GM12878 (cell line): ENCODE measurements at regions not wholly inside any gene's neighbourhood (a gene's known extent, or its start where the extent isn't known, plus 50 kb on each side); places are given as distances from the start of the nearest gene placed in this dataset.

Experiments
- ATAC-seq: fragments of 200-7000 bp; cut with Tn5 transposase; 3 replicates; pipeline ENCODE4 v1.9.1; 2020; ENCODE audit warnings: mild to moderate bottlenecking, moderate library complexity
- BruUV-seq: library from RNA; stranded (reverse); fragments of 400-500 nt; replicated peaks from 2 replicates; lab custom pipeline; 2021; lab: Mats Ljungman, UMichigan
- CTCF ChIA-PET: fragments of 300-600 bp; sonication (Branson Sonifier 250); formaldehyde crosslinking; extraction: SDS; loops from one replicate; lab custom pipeline; 2021; ENCODE audit warnings: inconsistent platforms; lab: Yijun Ruan, JAX
- POLR2A ChIA-PET: fragments of 350-600 bp; formaldehyde crosslinking; extraction: SDS; loops from one replicate; lab custom pipeline; 2021; ENCODE audit warnings: inconsistent platforms; lab: Charles Lee
- RAD21 ChIA-PET: fragments of 300-600 bp; sonication (Branson Sonifier 250); formaldehyde crosslinking; loops from one replicate; lab custom pipeline; 2023; ENCODE audit warnings: antibody characterized with exemption; ENCODE audit not compliant: unreplicated experiment; lab: Charles Lee
- SMC1A ChIA-PET: fragments of 300-600 bp; sonication (Branson Sonifier 250); formaldehyde crosslinking; loops from one replicate; lab custom pipeline; 2023; ENCODE audit not compliant: unreplicated experiment, uncharacterized antibody; lab: Charles Lee
- DNase-seq: peaks from one replicate; pipeline ENCODE4 v3.0.0-alpha.2; 2011; ENCODE audit warnings: low read depth, low spot score
- FAIRE-seq: peaks from 3 replicates; lab custom pipeline; 2011; peaks lifted over from hg19 to GRCh38; lab: Jason Lieb, UNC
- H2AFZ ChIP-seq: 2 replicates; pipeline ENCODE4 v1.6.0; 2011; ENCODE audit warnings: low read depth, low read length, control low read depth; ENCODE audit not compliant: control insufficient read depth
- H3K27ac ChIP-seq: 2 replicates; pipeline ENCODE4 v1.5.1; 2011; ENCODE audit warnings: control low read depth; ENCODE audit not compliant: control insufficient read depth, insufficient read depth
- H3K27me3 ChIP-seq, 2 experiments: replicated peaks in 1 of 2; 2 replicates each; pipeline versions ENCODE4 v1.6.0 to v1.6.1; 2011; ENCODE audit warnings: low read length in 1 of 2; ENCODE audit not compliant: control insufficient read depth in 2 of 2, insufficient read depth in 2 of 2
- H3K36me3 ChIP-seq, 2 experiments: 2 replicates each; pipeline ENCODE4 v1.5.1; 2011; ENCODE audit warnings: low read length in 1 of 2; ENCODE audit not compliant: control insufficient read depth in 2 of 2, insufficient read depth in 2 of 2
- H3K4me1 ChIP-seq: 2 replicates; pipeline ENCODE4 v1.6.1; 2011; ENCODE audit warnings: mild to moderate bottlenecking, low read length, moderate library complexity, mixed read lengths; ENCODE audit not compliant: control insufficient read depth, insufficient read depth
- H3K4me2 ChIP-seq: 2 replicates; pipeline ENCODE4 v1.6.0; 2011; ENCODE audit warnings: control low read depth; ENCODE audit not compliant: control insufficient read depth, insufficient read depth
- H3K4me3 ChIP-seq: fragments of 200-600 bp; sonication (generic); 2 replicates; pipeline ENCODE4 v1.5.1; 2016
- H3K79me2 ChIP-seq: 2 replicates; pipeline ENCODE4 v1.6.0; 2011; ENCODE audit warnings: low read length; ENCODE audit not compliant: control insufficient read depth, insufficient read depth
- H3K9ac ChIP-seq: 2 replicates; pipeline ENCODE4 v1.8.0; 2011; ENCODE audit warnings: low read length, control low read depth, mixed read lengths; ENCODE audit not compliant: control insufficient read depth, insufficient read depth
- H3K9me3 ChIP-seq: replicated peaks from 3 replicates; pipeline ENCODE4 v1.5.1; 2011; ENCODE audit warnings: mild to moderate bottlenecking, low read length; ENCODE audit not compliant: control insufficient read depth, insufficient read depth
- H4K20me1 ChIP-seq: 2 replicates; pipeline ENCODE4 v1.6.0; 2011; ENCODE audit not compliant: control insufficient read depth, insufficient read depth
- BMI1 ChIP-seq: fragments of 450-650 bp; IDR thresholded peaks from 2 replicates; pipeline ENCODE4 v1.6.1; 2016; ENCODE audit warnings: mild to moderate bottlenecking, moderate library complexity, borderline replicate concordance
- CHD1 ChIP-seq: IDR thresholded peaks from 2 replicates; pipeline ENCODE4 v1.6.1; 2012; ENCODE audit warnings: low read depth, low read length, improper control_type of control experiment
- DPF2 ChIP-seq: fragments of 450-650 bp; IDR thresholded peaks from 2 replicates; pipeline ENCODE4 v1.6.1; 2017; ENCODE audit warnings: mild to moderate bottlenecking
- ETV6 ChIP-seq, 2 experiments: fragments of 450-650 bp in 1 of 2; IDR thresholded peaks in 1 of 2; conservative IDR thresholded peaks in 1 of 2; 2 replicates each; pipeline ENCODE4 v1.6.1; 2014; ENCODE audit warnings: antibody characterized with exemption in 1 of 2, borderline replicate concordance in 1 of 2, low read depth in 1 of 2, mild to moderate bottlenecking in 1 of 2, moderate library complexity in 1 of 2
- FOS ChIP-seq: IDR thresholded peaks from 3 replicates; pipeline ENCODE4 v1.6.1; 2011; ENCODE audit warnings: borderline replicate concordance; ENCODE audit not compliant: insufficient read length; ENCODE audit errors: extremely low read depth
- HCFC1 ChIP-seq: fragments of 150-350 bp; IDR thresholded peaks from 2 replicates; pipeline ENCODE4 v1.6.1; 2014; ENCODE audit warnings: low read length
- IKZF1 ChIP-seq: fragments of 450-650 bp; conservative IDR thresholded peaks from 2 replicates; pipeline ENCODE4 v1.6.1; 2017; ENCODE audit warnings: antibody characterized with exemption, mild to moderate bottlenecking
- KLF5 ChIP-seq: fragments of 450-650 bp; IDR thresholded peaks from 2 replicates; pipeline ENCODE4 v1.6.1; 2014; ENCODE audit warnings: mild to moderate bottlenecking; ENCODE audit not compliant: partially characterized antibody
- NBN ChIP-seq: fragments of 450-650 bp; IDR thresholded peaks from 2 replicates; pipeline ENCODE4 v1.6.1; 2016
- WGBS: methylation state at CpG from one replicate; pipeline ENCODE4 v1.1.6; 2016; ENCODE audit warnings: low lambda C conversion rate; ENCODE audit not compliant: insufficient replicate concordance, insufficient coverage; ENCODE audit errors: missing lambda C conversion rate; 5-methylcytosine and 5-hydroxymethylcytosine counted together
- in situ Hi-C: fragments of 300-500 bp; cut with MboI; formaldehyde crosslinking; loops from 9 replicates; pipeline ENCODE4 v1.14.3; 2018; ENCODE audit warnings: mixed read lengths
- intact Hi-C: fragments of 100-400 bp; cut with micrococcal nuclease; formaldehyde crosslinking; loops from one replicate; pipeline ENCODE4 v1.14.2; 2022; ENCODE audit not compliant: unreplicated experiment
- TF ChIP-seq, protein P1 (sequence below): fragments of 450-650 bp; IDR thresholded peaks from 2 replicates; pipeline ENCODE4 v1.6.1; 2017; ENCODE audit warnings: borderline replicate concordance

DNA sequence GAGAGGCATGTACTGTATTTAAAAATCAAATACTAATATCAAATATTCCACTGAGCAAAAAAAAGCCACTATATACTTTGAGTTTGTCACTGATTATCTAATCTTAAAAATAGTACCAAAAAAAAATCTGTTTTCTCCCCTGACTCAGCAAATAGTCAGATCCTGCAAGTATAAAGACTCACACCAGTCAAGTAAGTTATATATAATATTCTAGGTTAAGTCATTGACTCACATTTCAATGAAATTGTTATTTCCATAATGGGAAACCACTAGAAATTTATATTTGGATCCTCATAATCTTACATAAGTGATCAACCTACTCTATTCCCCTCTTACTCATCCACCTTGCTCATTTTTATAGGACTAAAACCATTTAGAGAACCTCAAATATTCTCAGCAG is 447.2 kb upstream of the MEF2C start:
- ChIA-PET POLR2A (no interaction called here), CTCF (interaction anchor here (1.2 kb wide), 1 partner anchor 13 kb away, joined by 4 read pairs; no protein-coding TSS in a partner anchor), RAD21 (no interaction called here), SMC1A (interaction anchor here (1.7 kb wide), 1 partner anchor 10 kb away, joined by 8 read pairs; no protein-coding TSS in a partner anchor)
- Histone ChIP-seq H3K36me3 (no peaks in the 10 kb centered on the region), H3K4me1 (no peaks in the 10 kb centered on the region), H3K27ac (no peak overlapping the region), H3K4me3 (no peak overlapping the region), H3K79me2 (no peaks in the 10 kb centered on the region), H2AFZ (no peak overlapping the region), H3K9ac (no peak overlapping the region), H3K27me3 (no peaks in the 10 kb centered on the region), H3K4me2 (no peak overlapping the region), H3K9me3 (no peaks in the 10 kb centered on the region; the same call in 1 of the 3 replicates), H4K20me1 (no peaks in the 10 kb centered on the region)
- FAIRE-seq (no peak), ATAC-seq (no peak), DNase-seq (no peak)
- in situ Hi-C loops: no loop called here
- TF ChIP-seq IKZF1: no peak
- no peak for TF ChIP-seq BMI1
- no peak for TF ChIP-seq FOS
- TF ChIP-seq HCFC1: no peak
- TF ChIP-seq CHD1: no peak
- TF ChIP-seq NBN: no peak
- TF ChIP-seq DPF2: no peak
- intact Hi-C loops: no loop called here
- no TSS peak for BruUV-seq

DNA sequence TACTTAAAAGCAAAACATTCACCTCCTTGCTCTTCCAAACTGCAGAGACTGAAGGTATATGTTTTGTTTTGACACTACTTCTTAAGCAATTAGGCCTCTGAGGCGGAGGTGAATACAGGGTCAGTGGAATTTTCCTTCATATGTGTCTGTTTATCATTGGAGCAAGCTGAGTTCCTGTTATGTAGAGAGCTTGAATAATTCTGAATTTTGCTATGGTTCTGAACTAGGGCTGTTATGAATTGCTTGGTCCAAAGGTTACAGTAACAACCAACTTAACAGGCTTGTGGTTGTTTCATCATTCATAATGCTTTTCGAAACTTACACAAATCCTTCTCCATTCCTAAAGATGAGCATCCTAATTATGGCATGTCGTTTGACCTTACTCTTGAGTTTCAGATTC is 444.6 kb upstream of the MEF2C start:
- DNase-seq (no peak), ATAC-seq (no peak), FAIRE-seq (no peak)
- in situ Hi-C loops: no loop called here
- POLR2A ChIA-PET: interaction anchor here (0.6 kb wide), 2 partner anchors 48 to 442 kb away, joined by 3 to 4 read pairs; no protein-coding TSS in a partner anchor
- H3K4me3 ChIP-seq: no peak overlapping the region
- H3K27ac ChIP-seq: no peak overlapping the region
- H3K79me2 ChIP-seq: no peaks in the 10 kb centered on the region
- no peaks in the 10 kb centered on the region; the same call in 1 of the 3 replicates for H3K9me3 ChIP-seq
- intact Hi-C loops: no loop called here
- H3K36me3 ChIP-seq: no peaks in the 10 kb centered on the region
- H4K20me1 ChIP-seq: no peaks in the 10 kb centered on the region
- H3K27me3 ChIP-seq: no peaks in the 10 kb centered on the region
- no peak overlapping the region for H3K4me2 ChIP-seq
- no peak overlapping the region for H2AFZ ChIP-seq
- SMC1A ChIA-PET: interaction anchor here (0.7 to 1.7 kb wide), 6 partner anchors 13 to 57 kb away, joined by 3 to 7 read pairs (median 4); no protein-coding TSS in a partner anchor
- 76% methylated on average over 3 of the region's 3 CpGs for WGBS
- H3K4me1 ChIP-seq: no peaks in the 10 kb centered on the region
- CTCF ChIA-PET: no interaction called here
- no peak overlapping the region for H3K9ac ChIP-seq
- BruUV-seq: no TSS peak
- TF ChIP-seq KLF5 (no peak), ETV6 (conservative IDR thresholded peaks at IDR 0.05 in 1 of 2, IDR thresholded peaks at IDR 0.05 in 1 of 2; ENCODE audit: borderline replicate concordance in 1 of 2, low read depth in 1 of 2) (no peak)
- TF ChIP-seq, protein P1, sequence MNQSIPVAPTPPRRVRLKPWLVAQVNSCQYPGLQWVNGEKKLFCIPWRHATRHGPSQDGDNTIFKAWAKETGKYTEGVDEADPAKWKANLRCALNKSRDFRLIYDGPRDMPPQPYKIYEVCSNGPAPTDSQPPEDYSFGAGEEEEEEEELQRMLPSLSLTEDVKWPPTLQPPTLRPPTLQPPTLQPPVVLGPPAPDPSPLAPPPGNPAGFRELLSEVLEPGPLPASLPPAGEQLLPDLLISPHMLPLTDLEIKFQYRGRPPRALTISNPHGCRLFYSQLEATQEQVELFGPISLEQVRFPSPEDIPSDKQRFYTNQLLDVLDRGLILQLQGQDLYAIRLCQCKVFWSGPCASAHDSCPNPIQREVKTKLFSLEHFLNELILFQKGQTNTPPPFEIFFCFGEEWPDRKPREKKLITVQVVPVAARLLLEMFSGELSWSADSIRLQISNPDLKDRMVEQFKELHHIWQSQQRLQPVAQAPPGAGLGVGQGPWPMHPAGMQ: no peak
- TF ChIP-seq, all 136 proteins: peak for 0
- RAD21 ChIA-PET: interaction anchor here (0.8 kb wide), 1 partner anchor 597 kb away, joined by 3 read pairs; no protein-coding TSS in a partner anchor
